ENCODE measurements at regions not wholly inside any gene's neighbourhood (a gene's known extent, or its start where the extent isn't known, plus 50 kb on each side); places are given as distances from the start of the nearest gene placed in this dataset.

DNA sequence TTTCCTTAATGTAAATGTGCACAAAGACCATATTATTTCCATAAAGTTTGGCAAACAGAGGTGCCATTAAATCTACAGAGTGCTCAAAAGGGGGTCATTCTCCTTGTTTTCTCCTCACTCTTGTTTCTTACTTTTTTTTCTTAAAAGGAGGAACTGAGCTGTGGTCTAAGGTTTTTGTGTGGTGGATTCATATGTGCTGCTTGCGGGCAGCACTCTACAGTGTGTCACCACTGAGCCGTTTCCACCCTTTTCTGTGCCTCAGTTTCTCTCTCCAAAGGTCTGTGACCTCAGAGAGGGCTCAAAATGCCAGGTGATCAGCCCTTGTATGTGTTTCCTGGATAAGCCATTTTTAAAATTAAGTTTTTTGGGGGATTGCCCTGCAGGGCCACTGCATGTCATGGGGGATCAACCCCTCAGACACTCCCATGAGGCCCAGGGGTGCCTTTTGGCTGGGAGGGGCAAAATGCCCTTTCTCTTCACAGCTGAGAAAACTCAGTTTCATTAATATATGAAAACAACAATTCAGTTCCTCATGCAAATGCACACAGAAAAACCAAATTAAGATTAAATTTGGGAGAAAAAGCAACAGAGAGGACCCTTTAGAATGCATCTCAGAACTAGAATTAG, 56.9 kb upstream of the VOPP1 start:
- Mint-ChIP-seq H3K36me3 (ENCODE audit: insufficient read depth) (no peaks in the 10 kb centered on the region), H3K27me3 (no peaks in the 10 kb centered on the region), H3K4me3 (ENCODE audit: low read depth) (no peak overlapping the region), H3K9me3 (ENCODE audit: low read depth) (peaks cover 11% of the 10 kb centered on the region), H3K27ac (no peak overlapping the region), H3K4me1 (ENCODE audit: low read depth) (no peaks in the 10 kb centered on the region)
- DNase-seq (ENCODE audit: low spot score, unreplicated experiment): no peak
- TF ChIP-seq, protein P1, sequence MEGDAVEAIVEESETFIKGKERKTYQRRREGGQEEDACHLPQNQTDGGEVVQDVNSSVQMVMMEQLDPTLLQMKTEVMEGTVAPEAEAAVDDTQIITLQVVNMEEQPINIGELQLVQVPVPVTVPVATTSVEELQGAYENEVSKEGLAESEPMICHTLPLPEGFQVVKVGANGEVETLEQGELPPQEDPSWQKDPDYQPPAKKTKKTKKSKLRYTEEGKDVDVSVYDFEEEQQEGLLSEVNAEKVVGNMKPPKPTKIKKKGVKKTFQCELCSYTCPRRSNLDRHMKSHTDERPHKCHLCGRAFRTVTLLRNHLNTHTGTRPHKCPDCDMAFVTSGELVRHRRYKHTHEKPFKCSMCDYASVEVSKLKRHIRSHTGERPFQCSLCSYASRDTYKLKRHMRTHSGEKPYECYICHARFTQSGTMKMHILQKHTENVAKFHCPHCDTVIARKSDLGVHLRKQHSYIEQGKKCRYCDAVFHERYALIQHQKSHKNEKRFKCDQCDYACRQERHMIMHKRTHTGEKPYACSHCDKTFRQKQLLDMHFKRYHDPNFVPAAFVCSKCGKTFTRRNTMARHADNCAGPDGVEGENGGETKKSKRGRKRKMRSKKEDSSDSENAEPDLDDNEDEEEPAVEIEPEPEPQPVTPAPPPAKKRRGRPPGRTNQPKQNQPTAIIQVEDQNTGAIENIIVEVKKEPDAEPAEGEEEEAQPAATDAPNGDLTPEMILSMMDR (IDR thresholded peaks at IDR 0.05; ENCODE audit: unreplicated experiment): no peak

DNA sequence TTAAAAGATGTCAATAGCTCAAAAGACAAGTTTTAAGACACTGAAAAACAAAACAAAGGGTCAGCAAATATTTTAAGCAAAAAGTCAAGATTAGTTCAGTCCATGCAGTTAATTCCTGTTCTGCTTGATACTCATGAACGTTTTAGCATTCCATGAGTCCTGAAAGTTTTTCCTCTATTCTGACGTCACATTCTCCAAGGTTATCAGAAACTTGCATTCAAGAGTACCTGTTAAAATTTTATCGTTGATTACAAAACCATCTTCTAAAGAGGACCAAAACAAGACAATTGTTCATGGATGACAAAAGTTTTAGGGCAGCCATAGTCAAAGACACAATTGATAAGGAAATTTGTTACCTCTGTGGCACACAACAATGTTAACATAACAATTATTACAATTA, 52.5 kb upstream of the VOPP1 start:
- H3K36me3 Mint-ChIP-seq (ENCODE audit: insufficient read depth): no peaks in the 10 kb centered on the region
- TF ChIP-seq, protein P1 (IDR thresholded peaks at IDR 0.05; ENCODE audit: unreplicated experiment): no peak
- no peak overlapping the region for H3K4me3 Mint-ChIP-seq (ENCODE audit: low read depth)
- no peak overlapping the region for H3K27ac Mint-ChIP-seq
- peaks cover 20% of the 10 kb centered on the region for H3K9me3 Mint-ChIP-seq (ENCODE audit: low read depth)
- no peak for DNase-seq (ENCODE audit: low spot score, unreplicated experiment)
- H3K27me3 Mint-ChIP-seq: no peaks in the 10 kb centered on the region
- no peaks in the 10 kb centered on the region for H3K4me1 Mint-ChIP-seq (ENCODE audit: low read depth)

DNA sequence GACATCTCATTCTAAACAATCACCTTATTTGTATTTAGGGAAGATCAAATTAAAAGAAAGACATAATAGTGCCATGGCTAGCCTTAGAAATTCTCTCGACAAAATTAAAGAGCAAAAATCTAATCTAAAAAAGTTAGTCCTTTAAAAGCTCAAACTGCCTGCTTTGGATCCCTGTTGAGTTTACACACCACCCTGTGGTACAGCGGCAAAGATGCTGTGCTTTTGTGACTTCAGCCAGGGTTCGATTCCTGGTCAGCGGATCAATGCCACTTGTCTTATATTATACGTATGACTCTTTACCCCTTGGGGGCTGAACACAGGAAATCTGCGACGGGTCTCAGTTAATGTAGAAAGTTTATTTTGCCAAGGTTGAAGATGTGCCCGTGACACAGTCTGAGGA, 51.3 kb upstream of the VOPP1 start:
- no peak overlapping the region for H3K27ac Mint-ChIP-seq
- H3K4me1 Mint-ChIP-seq (ENCODE audit: low read depth): no peaks in the 10 kb centered on the region
- H3K27me3 Mint-ChIP-seq: no peaks in the 10 kb centered on the region
- TF ChIP-seq, protein P1 (IDR thresholded peaks at IDR 0.05; ENCODE audit: unreplicated experiment): no peak
- DNase-seq (ENCODE audit: low spot score, unreplicated experiment): no peak
- peaks cover 19% of the 10 kb centered on the region for H3K9me3 Mint-ChIP-seq (ENCODE audit: low read depth)
- H3K36me3 Mint-ChIP-seq (ENCODE audit: insufficient read depth): no peaks in the 10 kb centered on the region
- H3K4me3 Mint-ChIP-seq (ENCODE audit: low read depth): no peak overlapping the region

DNA sequence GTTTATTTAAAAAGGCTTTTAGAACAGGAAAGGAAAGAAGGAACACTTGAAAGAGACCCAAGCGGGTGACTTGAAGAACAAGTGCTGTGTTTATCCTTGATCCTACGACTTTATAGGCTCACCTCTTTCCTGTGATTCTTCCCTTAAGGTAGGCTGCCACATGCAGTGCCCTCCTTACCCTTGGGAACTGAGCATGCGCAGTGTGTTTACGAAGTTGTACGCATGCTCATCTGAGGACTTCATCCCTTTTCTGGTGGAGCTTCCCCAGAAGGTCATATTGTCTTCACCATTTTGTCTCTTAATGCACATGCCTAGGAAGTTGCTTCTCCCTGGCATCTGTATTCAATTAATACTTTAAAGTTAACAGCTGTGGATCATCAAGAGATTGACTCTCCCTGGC, 49.9 kb upstream of the VOPP1 start:
- no peak for DNase-seq (ENCODE audit: low spot score, unreplicated experiment)
- Mint-ChIP-seq H3K36me3 (ENCODE audit: insufficient read depth) (no peaks in the 10 kb centered on the region), H3K4me1 (ENCODE audit: low read depth) (no peaks in the 10 kb centered on the region), H3K9me3 (ENCODE audit: low read depth) (peaks cover 30% of the 10 kb centered on the region), H3K4me3 (ENCODE audit: low read depth) (no peak overlapping the region), H3K27me3 (no peaks in the 10 kb centered on the region), H3K27ac (no peak overlapping the region)
- TF ChIP-seq, protein P1 (IDR thresholded peaks at IDR 0.05; ENCODE audit: unreplicated experiment): no peak
